Activated T-helper 17 cell treated with anti-CD3 and anti-CD28 coated beads, Interleukin-2, amount 50 U/mL, for 72 hours (primary cell): ENCODE measurements at regions not wholly inside any gene's neighbourhood (a gene's known extent, or its start where the extent isn't known, plus 50 kb on each side); places are given as distances from the start of the nearest gene placed in this dataset.

Experiments
- ATAC-seq: fragments of 150-1000 bp; cut with Tn5 transposase; replicated peaks from 2 replicates; pipeline ENCODE4 v1.10.0; 2021; ENCODE audit warnings: mild to moderate bottlenecking, moderate library complexity
- H3K27ac Mint-ChIP-seq: one replicate; pipeline ENCODE4 v1.8.0; 2022; ENCODE audit warnings: mixed read lengths
- H3K27me3 Mint-ChIP-seq: one replicate; pipeline ENCODE4 v1.8.0; 2022; ENCODE audit warnings: mixed read lengths
- H3K36me3 Mint-ChIP-seq: one replicate; pipeline ENCODE4 v1.8.0; 2022; ENCODE audit warnings: low read depth, mild to moderate bottlenecking, mixed read lengths
- H3K4me1 Mint-ChIP-seq: one replicate; pipeline ENCODE4 v1.8.0; 2022; ENCODE audit warnings: mixed read lengths
- H3K4me3 Mint-ChIP-seq: one replicate; pipeline ENCODE4 v1.8.0; 2022; ENCODE audit warnings: mild to moderate bottlenecking, mixed read lengths
- H3K9me3 Mint-ChIP-seq: one replicate; pipeline ENCODE4 v1.8.0; 2022; ENCODE audit warnings: mixed read lengths

DNA sequence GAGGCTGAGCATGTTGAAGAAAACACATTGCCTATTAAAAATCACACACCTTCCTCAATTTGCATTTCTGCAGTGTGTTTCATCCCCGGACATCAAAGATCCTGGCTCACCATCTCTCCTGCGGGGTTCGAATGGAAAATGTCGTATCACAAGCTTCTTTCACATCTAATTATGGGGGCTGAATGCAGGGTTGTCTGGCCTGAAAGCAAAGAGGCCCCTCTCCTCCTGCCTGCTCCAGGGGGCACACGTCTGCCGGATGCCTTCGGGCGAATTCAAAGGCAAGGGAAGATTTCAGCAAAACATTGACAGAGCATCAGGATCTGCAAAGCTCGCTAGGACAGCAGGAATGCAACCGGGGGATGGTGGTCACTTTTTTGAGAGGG lies 1447.7 kb downstream of the TBC1D22A start:
- no peaks in the 10 kb centered on the region for H3K9me3 Mint-ChIP-seq
- no peak overlapping the region for H3K27ac Mint-ChIP-seq
- no peaks in the 10 kb centered on the region for H3K4me1 Mint-ChIP-seq
- H3K27me3 Mint-ChIP-seq: peaks cover 17% of the 10 kb centered on the region
- no peak overlapping the region for H3K4me3 Mint-ChIP-seq
- no peak for ATAC-seq
- no peaks in the 10 kb centered on the region for H3K36me3 Mint-ChIP-seq

- no peaks in the 10 kb centered on the region for H3K36me3 Mint-ChIP-seq
- no peak for ATAC-seq
- H3K27ac Mint-ChIP-seq: no peak overlapping the region
- peaks cover 19% of the 10 kb centered on the region for H3K27me3 Mint-ChIP-seq
- no peaks in the 10 kb centered on the region for H3K4me1 Mint-ChIP-seq
- H3K9me3 Mint-ChIP-seq: no peaks in the 10 kb centered on the region
- no peak overlapping the region for H3K4me3 Mint-ChIP-seq
These were observed 1447.2 kb downstream of the TBC1D22A start for GRCh38 chr22:48209473-48210197.

DNA sequence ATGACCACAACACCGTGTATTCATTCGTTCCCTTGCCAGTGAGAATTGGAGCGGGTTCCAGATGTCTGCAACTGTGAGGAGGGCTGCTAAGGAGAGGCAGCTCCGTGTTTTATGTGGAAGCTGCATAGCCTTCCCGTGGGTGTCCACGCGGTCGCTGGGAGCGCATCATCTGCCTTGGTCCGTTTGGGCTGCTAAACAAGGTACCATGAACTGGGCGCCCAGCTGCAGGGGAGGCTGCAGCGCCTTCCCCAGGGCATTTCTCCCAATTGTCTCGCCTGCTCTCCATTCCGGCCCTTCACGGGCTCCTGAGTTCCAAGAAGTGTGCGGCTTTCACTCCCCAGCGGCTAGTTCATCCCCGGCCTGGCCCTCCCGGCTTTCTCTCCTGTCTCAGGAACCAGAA lies 1446.4 kb downstream of the TBC1D22A start:
- no peak for ATAC-seq
- H3K4me1 Mint-ChIP-seq: no peaks in the 10 kb centered on the region
- peaks cover 13% of the 10 kb centered on the region for H3K27me3 Mint-ChIP-seq
- H3K4me3 Mint-ChIP-seq: no peak overlapping the region
- no peak overlapping the region for H3K27ac Mint-ChIP-seq
- no peaks in the 10 kb centered on the region for H3K9me3 Mint-ChIP-seq
- no peaks in the 10 kb centered on the region for H3K36me3 Mint-ChIP-seq

- Mint-ChIP-seq H3K27ac (no peak overlapping the region), H3K4me1 (no peaks in the 10 kb centered on the region), H3K36me3 (no peaks in the 10 kb centered on the region), H3K27me3 (peaks cover 13% of the 10 kb centered on the region), H3K4me3 (no peak overlapping the region), H3K9me3 (no peaks in the 10 kb centered on the region)
- no peak for ATAC-seq
These were observed 1445.6 kb downstream of the TBC1D22A start for GRCh38 chr22:48207919-48208535.

- Mint-ChIP-seq H3K27ac (no peak overlapping the region), H3K9me3 (no peaks in the 10 kb centered on the region), H3K27me3 (peaks cover 13% of the 10 kb centered on the region), H3K36me3 (no peaks in the 10 kb centered on the region), H3K4me1 (no peaks in the 10 kb centered on the region), H3K4me3 (no peak overlapping the region)
- ATAC-seq: no peak
These were observed 1443.3 kb downstream of the TBC1D22A start for GRCh38 chr22:48205790-48206189.

DNA sequence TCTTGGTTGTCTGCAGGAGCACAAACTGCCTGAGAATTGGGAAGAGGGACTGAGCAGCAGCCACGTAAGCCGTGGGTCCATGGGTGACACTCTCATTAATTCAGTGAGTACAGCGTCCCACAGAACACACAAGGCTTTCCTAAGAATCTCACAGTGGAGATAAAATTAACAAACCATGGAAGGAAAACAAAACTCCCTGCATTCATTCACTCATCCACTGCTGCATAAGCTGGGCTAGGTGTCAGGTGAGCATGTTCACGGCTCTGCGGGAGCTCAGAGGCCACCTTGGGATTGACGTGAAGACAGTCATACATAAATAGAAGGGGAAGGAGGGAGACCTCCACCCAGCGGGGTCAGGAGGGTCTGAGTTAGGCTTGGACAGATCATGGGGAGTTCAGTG lies 1442.7 kb downstream of the TBC1D22A start:
- no peak overlapping the region for H3K27ac Mint-ChIP-seq
- H3K36me3 Mint-ChIP-seq: no peaks in the 10 kb centered on the region
- ATAC-seq: no peak
- H3K27me3 Mint-ChIP-seq: peaks cover 11% of the 10 kb centered on the region
- no peaks in the 10 kb centered on the region for H3K4me1 Mint-ChIP-seq
- no peak overlapping the region for H3K4me3 Mint-ChIP-seq
- no peaks in the 10 kb centered on the region for H3K9me3 Mint-ChIP-seq

GRCh38 chr22:48204296-48204695 lies 1441.8 kb downstream of the TBC1D22A start:
- Mint-ChIP-seq H3K4me3 (no peak overlapping the region), H3K27me3 (peaks cover 10% of the 10 kb centered on the region), H3K27ac (no peak overlapping the region), H3K4me1 (no peaks in the 10 kb centered on the region), H3K36me3 (no peaks in the 10 kb centered on the region), H3K9me3 (no peaks in the 10 kb centered on the region)
- no peak for ATAC-seq

- Mint-ChIP-seq H3K4me1 (no peaks in the 10 kb centered on the region), H3K36me3 (no peaks in the 10 kb centered on the region), H3K27ac (no peak overlapping the region), H3K9me3 (peaks cover 7% of the 10 kb centered on the region), H3K4me3 (no peak overlapping the region), H3K27me3 (peaks cover 25% of the 10 kb centered on the region)
- no peak for ATAC-seq
These were observed 1437.2 kb downstream of the TBC1D22A start for GRCh38 chr22:48199667-48200066.

GRCh38 chr22:48198489-48199459 lies 1436.3 kb downstream of the TBC1D22A start:
- H3K36me3 Mint-ChIP-seq: no peaks in the 10 kb centered on the region
- peaks cover 8% of the 10 kb centered on the region for H3K9me3 Mint-ChIP-seq
- H3K4me3 Mint-ChIP-seq: no peak overlapping the region
- H3K27me3 Mint-ChIP-seq: peaks cover 26% of the 10 kb centered on the region
- no peak overlapping the region for H3K27ac Mint-ChIP-seq
- H3K4me1 Mint-ChIP-seq: no peaks in the 10 kb centered on the region
- ATAC-seq: no peak

GRCh38 chr22:48197189-48197690 lies 1434.8 kb downstream of the TBC1D22A start:
- ATAC-seq: no peak
- Mint-ChIP-seq H3K4me1 (no peaks in the 10 kb centered on the region), H3K27me3 (peaks cover 31% of the 10 kb centered on the region), H3K27ac (no peak overlapping the region), H3K9me3 (peaks cover 10% of the 10 kb centered on the region), H3K4me3 (no peak overlapping the region), H3K36me3 (no peaks in the 10 kb centered on the region)

DNA sequence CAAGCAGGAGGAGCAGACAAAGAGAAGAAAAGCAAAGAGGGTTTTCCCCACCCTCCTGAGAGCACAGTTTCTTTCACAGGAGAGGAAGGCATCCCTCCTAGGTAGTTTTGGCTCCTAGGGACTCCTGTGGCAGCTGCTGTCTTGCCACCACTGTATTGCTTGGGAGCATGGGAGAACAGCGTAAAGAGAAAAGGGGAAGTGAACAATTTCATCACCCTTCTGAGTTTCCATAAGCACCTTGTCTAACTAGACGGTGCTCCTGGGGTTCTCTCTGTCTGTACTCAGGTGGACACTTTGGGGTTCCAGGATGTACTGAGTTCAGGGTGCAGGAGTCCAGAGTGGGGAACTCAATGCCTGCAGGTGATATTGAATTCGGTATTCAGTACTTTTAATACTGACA lies 1430.5 kb downstream of the TBC1D22A start:
- Mint-ChIP-seq H3K9me3 (peaks cover 20% of the 10 kb centered on the region), H3K4me1 (no peaks in the 10 kb centered on the region), H3K36me3 (no peaks in the 10 kb centered on the region), H3K27me3 (peaks cover 27% of the 10 kb centered on the region), H3K4me3 (no peak overlapping the region), H3K27ac (no peak overlapping the region)
- ATAC-seq: no peak

GRCh38 chr22:48192071-48192470 lies 1429.6 kb downstream of the TBC1D22A start:
- no peaks in the 10 kb centered on the region for H3K36me3 Mint-ChIP-seq
- no peak overlapping the region for H3K27ac Mint-ChIP-seq
- H3K9me3 Mint-ChIP-seq: peaks cover 20% of the 10 kb centered on the region
- H3K4me3 Mint-ChIP-seq: no peak overlapping the region
- H3K27me3 Mint-ChIP-seq: peaks cover 21% of the 10 kb centered on the region
- H3K4me1 Mint-ChIP-seq: no peaks in the 10 kb centered on the region
- ATAC-seq: no peak

GRCh38 chr22:48188231-48188721 lies 1425.8 kb downstream of the TBC1D22A start:
- no peaks in the 10 kb centered on the region for H3K4me1 Mint-ChIP-seq
- peaks cover 16% of the 10 kb centered on the region for H3K27me3 Mint-ChIP-seq
- no peak for ATAC-seq
- no peak overlapping the region for H3K27ac Mint-ChIP-seq
- H3K9me3 Mint-ChIP-seq: peaks cover 12% of the 10 kb centered on the region
- H3K4me3 Mint-ChIP-seq: no peak overlapping the region
- H3K36me3 Mint-ChIP-seq: no peaks in the 10 kb centered on the region

- peaks cover 12% of the 10 kb centered on the region for H3K27me3 Mint-ChIP-seq
- no peak for ATAC-seq
- H3K27ac Mint-ChIP-seq: no peak overlapping the region
- no peaks in the 10 kb centered on the region for H3K4me1 Mint-ChIP-seq
- H3K4me3 Mint-ChIP-seq: no peak overlapping the region
- peaks cover 11% of the 10 kb centered on the region for H3K9me3 Mint-ChIP-seq
- no peaks in the 10 kb centered on the region for H3K36me3 Mint-ChIP-seq
These were observed 1424.9 kb downstream of the TBC1D22A start for GRCh38 chr22:48187356-48187755.
